GM19438 (cell line): ENCODE measurements at regions not wholly inside any gene's neighbourhood (a gene's known extent, or its start where the extent isn't known, plus 50 kb on each side); places are given as distances from the start of the nearest gene placed in this dataset.

Source experiments
- ATAC-seq: cut with Tn5 transposase; IDR thresholded peaks from one replicate; pipeline ENCODE4 v1.9.1; 2021; ENCODE audit warnings: low read depth; ENCODE audit not compliant: unreplicated experiment

- ATAC-seq, result no peak
Measured at GRCh38 chr16:80427795-80428194, 113.0 kb upstream of the DYNLRB2 start.

- ATAC-seq, result no peak
Measured at GRCh38 chr16:80418517-80419355, 122.1 kb upstream of the DYNLRB2 start.

- ATAC-seq, result no peak
Measured at GRCh38 chr16:80417706-80418271, 123.0 kb upstream of the DYNLRB2 start.

GRCh38 chr16:80408014-80408413 lies 132.8 kb upstream of the DYNLRB2 start:
- ATAC-seq, result no peak

GRCh38 chr16:80407265-80407987 lies 133.4 kb upstream of the DYNLRB2 start:
- ATAC-seq, result no peak

- ATAC-seq, result no peak
Measured at GRCh38 chr16:80404847-80405246, 135.9 kb upstream of the DYNLRB2 start.

- no peak for ATAC-seq
Measured at GRCh38 chr16:80403894-80404293, 136.9 kb upstream of the DYNLRB2 start.

- no peak for ATAC-seq
Measured at GRCh38 chr16:80390871-80391489, 149.8 kb upstream of the DYNLRB2 start.

- no peak for ATAC-seq
Measured at GRCh38 chr16:80390046-80390445, 150.7 kb upstream of the DYNLRB2 start.

- no peak for ATAC-seq
Measured at GRCh38 chr16:80389338-80389737, 151.5 kb upstream of the DYNLRB2 start.

- ATAC-seq, result no peak
Measured at GRCh38 chr16:80387318-80387921, 153.4 kb upstream of the DYNLRB2 start.

- no peak for ATAC-seq
Measured at GRCh38 chr16:80384862-80385261, 155.9 kb upstream of the DYNLRB2 start.

- no peak for ATAC-seq
Measured at GRCh38 chr16:80380514-80380913, 160.3 kb upstream of the DYNLRB2 start.

- ATAC-seq, result no peak
Measured at GRCh38 chr16:80377096-80377956, 163.5 kb upstream of the DYNLRB2 start.

- no peak for ATAC-seq
Measured at GRCh38 chr16:80375973-80376372, 164.8 kb upstream of the DYNLRB2 start.

- ATAC-seq, result no peak
Measured at GRCh38 chr16:80375513-80375912, 165.3 kb upstream of the DYNLRB2 start.

- ATAC-seq, result no peak
Measured at GRCh38 chr16:80372341-80372740, 168.5 kb upstream of the DYNLRB2 start.

- ATAC-seq, result no peak
Measured at GRCh38 chr16:80369138-80369958, 171.4 kb upstream of the DYNLRB2 start.
